Fibroblast of skin of scalp (primary cell): ENCODE measurements at regions not wholly inside any gene's neighbourhood (a gene's known extent, or its start where the extent isn't known, plus 50 kb on each side); places are given as distances from the start of the nearest gene placed in this dataset.

Experiments used
- DNase-seq: peaks from one replicate; pipeline ENCODE4 v3.0.0-alpha.2; 2013

GRCh38 chr2:64857581-64858471, 131.4 kb upstream of the SLC1A4 start:
- DNase-seq = peak; percentile 90

- no peak for DNase-seq
These were observed 130.5 kb upstream of the SLC1A4 start for GRCh38 chr2:64858541-64859311.

GRCh38 chr2:64859312-64860212, 129.6 kb upstream of the SLC1A4 start:
- peak; percentile 91 for DNase-seq

GRCh38 chr2:64860276-64860885, 128.8 kb upstream of the SLC1A4 start:
- DNase-seq = no peak

GRCh38 chr2:64860936-64861335, 128.3 kb upstream of the SLC1A4 start:
- no peak for DNase-seq

- DNase-seq = no peak
These were observed 127.5 kb upstream of the SLC1A4 start for GRCh38 chr2:64861452-64862397.

GRCh38 chr2:64862623-64863022, 126.6 kb upstream of the SLC1A4 start:
- DNase-seq = no peak

- DNase-seq = no peak
These were observed 125.9 kb upstream of the SLC1A4 start for GRCh38 chr2:64863097-64863820.

GRCh38 chr2:64865073-64865830, 123.9 kb upstream of the SLC1A4 start:
- DNase-seq = peak; percentile 78

- no peak for DNase-seq
These were observed 123.3 kb upstream of the SLC1A4 start for GRCh38 chr2:64865831-64866345.

GRCh38 chr2:64866797-64867196, 122.4 kb upstream of the SLC1A4 start:
- peak; percentile 87 for DNase-seq

- no peak for DNase-seq
These were observed 121.8 kb upstream of the SLC1A4 start for GRCh38 chr2:64867253-64867996.

- DNase-seq = no peak
These were observed 120.1 kb upstream of the SLC1A4 start for GRCh38 chr2:64869126-64869525.

GRCh38 chr2:64873472-64873924, 115.7 kb upstream of the SLC1A4 start:
- DNase-seq = peak; percentile 46

GRCh38 chr2:64874593-64874992, 114.6 kb upstream of the SLC1A4 start:
- no peak for DNase-seq

GRCh38 chr2:64875368-64875767, 113.8 kb upstream of the SLC1A4 start:
- no peak for DNase-seq

GRCh38 chr2:64876137-64876647, 113.0 kb upstream of the SLC1A4 start:
- peak; percentile 92 for DNase-seq

GRCh38 chr2:64879745-64880144, 109.5 kb upstream of the SLC1A4 start:
- no peak for DNase-seq
